Trophoblast cell (in vitro differentiated cells and primary cell): ENCODE measurements at regions not wholly inside any gene's neighbourhood (a gene's known extent, or its start where the extent isn't known, plus 50 kb on each side); places are given as distances from the start of the nearest gene placed in this dataset.

Source experiments
- DNase-seq, 2 donors: peaks; one replicate each; pipeline ENCODE4 v3.0.0-alpha.2; 2016
- H2AFZ ChIP-seq: 2 replicates; pipeline ENCODE4 v1.6.1; 2013; ENCODE audit warnings: low read length, moderate library complexity, mild to moderate bottlenecking; ENCODE audit not compliant: insufficient read depth, poor library complexity
- H2AK5ac ChIP-seq: 2 replicates; pipeline ENCODE4 v1.6.1; 2013; ENCODE audit warnings: mild to moderate bottlenecking, low read length
- H2BK120ac ChIP-seq: 2 replicates; pipeline ENCODE4 v1.6.1; 2013; ENCODE audit warnings: low read length, mild to moderate bottlenecking, moderate library complexity; ENCODE audit not compliant: insufficient read depth, poor library complexity
- H2BK12ac ChIP-seq: 2 replicates; pipeline ENCODE4 v1.6.1; 2013; ENCODE audit warnings: mild to moderate bottlenecking, low read length, moderate library complexity
- H2BK5ac ChIP-seq: 2 replicates; pipeline ENCODE4 v1.6.1; 2013; ENCODE audit warnings: low read length, low read depth, moderate library complexity, mild to moderate bottlenecking; ENCODE audit not compliant: poor library complexity
- H3K14ac ChIP-seq: 2 replicates; pipeline ENCODE4 v1.6.1; 2013; ENCODE audit warnings: mild to moderate bottlenecking, low read length
- H3K18ac ChIP-seq: 2 replicates; pipeline ENCODE4 v1.6.1; 2013; ENCODE audit warnings: mild to moderate bottlenecking, low read length
- H3K23ac ChIP-seq: 2 replicates; pipeline ENCODE4 v1.6.1; 2013; ENCODE audit warnings: low read length
- H3K27ac ChIP-seq: 2 replicates; pipeline ENCODE4 v1.5.1; 2013; ENCODE audit warnings: low read depth, mild to moderate bottlenecking, inconsistent platforms, low read length, moderate library complexity
- H3K27me3 ChIP-seq: 2 replicates; pipeline ENCODE4 v1.6.1; 2013; ENCODE audit warnings: inconsistent platforms, mild to moderate bottlenecking, low read length, moderate library complexity; ENCODE audit not compliant: insufficient read depth
- H3K36me3 ChIP-seq, 2 experiments: 1 replicate in 1 of 2; 2 replicates in 1 of 2; pipeline ENCODE4 v1.6.1; 2013; ENCODE audit warnings: low read length in 2 of 2, mild to moderate bottlenecking in 2 of 2, moderate library complexity in 1 of 2; ENCODE audit not compliant: insufficient read depth in 2 of 2, control insufficient read depth in 1 of 2
- H3K4ac ChIP-seq: 2 replicates; pipeline ENCODE4 v1.6.1; 2013; ENCODE audit warnings: low read depth, mild to moderate bottlenecking, low read length, moderate library complexity
- H3K4me1 ChIP-seq, 2 experiments: 1 replicate in 1 of 2; 2 replicates in 1 of 2; pipeline ENCODE4 v1.6.1; 2013; ENCODE audit warnings: low read length in 2 of 2, mild to moderate bottlenecking in 2 of 2, moderate library complexity in 1 of 2; ENCODE audit not compliant: insufficient read depth in 2 of 2, control insufficient read depth in 1 of 2
- H3K4me2 ChIP-seq: 2 replicates; pipeline ENCODE4 v1.6.1; 2013; ENCODE audit warnings: inconsistent platforms, mild to moderate bottlenecking, low read length, moderate library complexity
- H3K4me3 ChIP-seq: 2 replicates; pipeline ENCODE4 v1.5.1; 2013; ENCODE audit warnings: mild to moderate bottlenecking, low read depth, low read length, inconsistent platforms
- H3K79me1 ChIP-seq: one replicate; pipeline ENCODE4 v1.6.1; 2013; ENCODE audit warnings: low read length
- H3K79me2 ChIP-seq: 2 replicates; pipeline ENCODE4 v1.6.1; 2013; ENCODE audit warnings: low read length, mild to moderate bottlenecking; ENCODE audit not compliant: control insufficient read depth, insufficient read depth, poor library complexity
- H3K9ac ChIP-seq: 2 replicates; pipeline ENCODE4 v1.6.1; 2013; ENCODE audit warnings: mild to moderate bottlenecking, low read length
- H3K9me3 ChIP-seq: 2 replicates; pipeline ENCODE4 v1.6.1; 2013; ENCODE audit warnings: low read depth, mild to moderate bottlenecking, control low read depth, inconsistent platforms, low read length; ENCODE audit not compliant: insufficient read depth
- H4K12ac ChIP-seq: 2 replicates; pipeline ENCODE4 v1.6.1; 2013; ENCODE audit warnings: low read depth, mild to moderate bottlenecking, low read length, moderate library complexity
- H4K8ac ChIP-seq: 2 replicates; pipeline ENCODE4 v1.6.1; 2013; ENCODE audit warnings: low read depth, mild to moderate bottlenecking, low read length, moderate library complexity
- H4K91ac ChIP-seq: one replicate; pipeline ENCODE4 v1.6.1; 2013; ENCODE audit warnings: low read depth, mild to moderate bottlenecking, low read length, moderate library complexity
- WGBS: extraction: QIAGEN DNeasy Blood & Tissue Kit; methylation state at CpG from one replicate; pipeline ENCODE4 v1.1.7; 2013; ENCODE audit warnings: missing lambda C conversion rate; ENCODE audit not compliant: insufficient read length, insufficient coverage; ENCODE audit errors: extremely low coverage; 5-methylcytosine and 5-hydroxymethylcytosine counted together

DNA sequence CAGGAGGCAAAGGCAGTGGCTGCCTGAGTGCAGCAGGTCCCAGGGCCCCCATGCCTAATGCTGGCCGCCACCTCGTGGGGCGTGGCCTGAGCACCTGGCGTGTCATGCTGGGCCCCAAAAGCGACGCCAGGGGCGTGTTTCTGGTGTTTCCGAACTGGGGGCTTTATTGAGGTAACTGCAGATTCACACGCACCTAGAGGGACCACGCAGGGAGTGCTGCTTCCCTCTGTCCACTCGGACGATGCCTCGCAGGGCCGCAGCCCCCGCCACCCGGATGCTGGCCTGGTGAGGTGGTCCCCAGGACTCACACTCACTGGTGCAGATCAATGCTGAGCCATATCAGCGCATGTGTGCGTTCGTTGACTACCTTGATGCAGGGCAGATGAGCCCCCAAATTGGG lies 736.2 kb downstream of the BRD1 start:
- H2BK5ac ChIP-seq = no peak overlapping the region
- H3K79me1 ChIP-seq = no peaks in the 10 kb centered on the region
- no peak overlapping the region for H4K12ac ChIP-seq
- H2BK12ac ChIP-seq = no peak overlapping the region
- H3K27ac ChIP-seq = no peak overlapping the region
- H2AK5ac ChIP-seq = no peak overlapping the region
- no peak overlapping the region for H3K4me2 ChIP-seq
- H4K91ac ChIP-seq = no peak overlapping the region
- H3K79me2 ChIP-seq = no peaks in the 10 kb centered on the region
- no peak overlapping the region for H4K8ac ChIP-seq
- H3K9me3 ChIP-seq = peaks cover 9% of the 10 kb centered on the region
- no peak overlapping the region for H3K18ac ChIP-seq
- no peak for DNase-seq
- peak overlapping the region; percentile 39 for H3K4me3 ChIP-seq
- no peak overlapping the region for H2BK120ac ChIP-seq
- no peaks in the 10 kb centered on the region for H3K4me1 ChIP-seq
- H3K9ac ChIP-seq = no peak overlapping the region
- no CpG with 5 or more reads among the region's 19 CpGs for WGBS
- no peak overlapping the region for H3K23ac ChIP-seq
- H3K14ac ChIP-seq = no peak overlapping the region
- no peak overlapping the region for H2AFZ ChIP-seq
- H3K27me3 ChIP-seq = no peaks in the 10 kb centered on the region
- H3K36me3 ChIP-seq = no peaks in the 10 kb centered on the region
- no peak overlapping the region for H3K4ac ChIP-seq

DNA sequence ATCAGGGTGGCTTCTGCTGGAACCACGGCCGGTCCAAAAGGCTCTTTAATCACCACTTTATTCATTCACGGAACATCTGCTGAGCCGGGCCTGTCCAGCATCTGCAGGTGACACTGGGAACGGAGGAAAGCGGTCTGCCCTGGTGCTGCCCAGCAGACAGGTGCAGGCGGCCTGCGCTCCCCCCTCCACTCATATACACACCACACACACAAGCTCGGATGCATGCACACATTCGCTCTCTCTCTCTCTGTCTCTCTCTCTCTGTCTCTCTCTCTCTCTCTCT lies 736.9 kb downstream of the BRD1 start:
- DNase-seq = no peak
- no peaks in the 10 kb centered on the region for H3K36me3 ChIP-seq
- no peaks in the 10 kb centered on the region for H3K79me1 ChIP-seq
- no peak overlapping the region for H2AFZ ChIP-seq
- no peak overlapping the region for H3K27ac ChIP-seq
- no peak overlapping the region for H3K4ac ChIP-seq
- no peak overlapping the region for H3K9ac ChIP-seq
- H2BK12ac ChIP-seq = no peak overlapping the region
- H3K27me3 ChIP-seq = no peaks in the 10 kb centered on the region
- H3K18ac ChIP-seq = no peak overlapping the region
- no peak overlapping the region for H2BK5ac ChIP-seq
- H3K4me1 ChIP-seq = no peaks in the 10 kb centered on the region
- no peak overlapping the region for H4K91ac ChIP-seq
- no peaks in the 10 kb centered on the region for H3K79me2 ChIP-seq
- H2BK120ac ChIP-seq = no peak overlapping the region
- no peak overlapping the region for H2AK5ac ChIP-seq
- no peak overlapping the region for H4K8ac ChIP-seq
- H3K9me3 ChIP-seq = peaks cover 4% of the 10 kb centered on the region
- no peak overlapping the region for H3K4me2 ChIP-seq
- H3K14ac ChIP-seq = no peak overlapping the region
- H3K4me3 ChIP-seq = no peak overlapping the region
- H4K12ac ChIP-seq = no peak overlapping the region
- WGBS = no CpG with 5 or more reads among the region's 10 CpGs
- no peak overlapping the region for H3K23ac ChIP-seq

DNA sequence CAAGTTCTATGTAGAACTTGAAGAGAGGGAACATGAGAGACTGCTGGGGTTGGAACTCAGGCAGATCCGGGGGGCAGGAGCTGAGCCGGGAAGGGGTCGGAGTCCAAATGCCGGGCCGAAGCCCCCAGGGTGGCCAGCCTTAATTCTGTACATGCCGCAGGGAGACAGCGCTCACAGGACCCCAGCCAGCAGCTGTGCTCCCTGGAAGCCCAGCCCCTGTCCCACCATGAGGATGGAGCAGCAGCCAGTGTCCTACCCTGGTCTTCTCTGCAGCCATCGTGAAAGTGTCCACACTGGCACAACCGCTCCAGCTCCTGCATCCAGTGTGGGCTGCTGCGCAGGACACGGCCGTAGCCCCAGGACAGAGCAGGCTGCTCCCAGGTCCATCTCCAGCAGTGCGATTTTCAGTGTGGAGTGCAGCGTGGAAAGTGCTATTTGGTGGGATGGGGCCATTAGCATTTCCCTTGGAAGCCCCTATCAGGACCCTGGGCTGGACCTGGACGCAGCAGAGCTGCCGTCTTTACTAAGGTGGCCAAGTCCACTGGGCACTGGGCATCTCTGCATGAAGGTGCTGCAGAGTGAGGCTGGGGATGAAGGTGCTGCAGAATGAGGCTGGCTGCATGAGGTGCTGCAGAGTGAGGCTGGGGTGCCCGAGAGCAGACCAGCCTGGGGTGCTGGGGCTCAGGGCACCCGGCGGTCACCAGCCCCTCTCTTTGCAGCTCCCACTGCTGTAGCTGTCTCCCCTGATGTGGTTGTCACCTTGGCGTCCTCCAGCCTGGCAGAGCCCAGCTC lies 737.4 kb downstream of the BRD1 start:
- H3K27me3 ChIP-seq = no peaks in the 10 kb centered on the region
- no peak overlapping the region for H3K4ac ChIP-seq
- no peaks in the 10 kb centered on the region for H3K36me3 ChIP-seq
- no peaks in the 10 kb centered on the region for H3K79me1 ChIP-seq
- H3K79me2 ChIP-seq = no peaks in the 10 kb centered on the region
- no peak overlapping the region for H4K12ac ChIP-seq
- no peak overlapping the region for H3K18ac ChIP-seq
- H2BK5ac ChIP-seq = no peak overlapping the region
- no peak overlapping the region for H4K8ac ChIP-seq
- H3K14ac ChIP-seq = no peak overlapping the region
- H2BK12ac ChIP-seq = no peak overlapping the region
- no peaks in the 10 kb centered on the region for H3K4me1 ChIP-seq
- H3K9ac ChIP-seq = no peak overlapping the region
- H3K9me3 ChIP-seq = peaks cover 4% of the 10 kb centered on the region
- H3K4me2 ChIP-seq = no peak overlapping the region
- no peak overlapping the region for H2BK120ac ChIP-seq
- no peak overlapping the region for H2AK5ac ChIP-seq
- H3K23ac ChIP-seq = no peak overlapping the region
- no peak for DNase-seq
- H4K91ac ChIP-seq = no peak overlapping the region
- H3K4me3 ChIP-seq = no peak overlapping the region
- no CpG with 5 or more reads among the region's 20 CpGs for WGBS
- H2AFZ ChIP-seq = no peak overlapping the region
- H3K27ac ChIP-seq = no peak overlapping the region

DNA sequence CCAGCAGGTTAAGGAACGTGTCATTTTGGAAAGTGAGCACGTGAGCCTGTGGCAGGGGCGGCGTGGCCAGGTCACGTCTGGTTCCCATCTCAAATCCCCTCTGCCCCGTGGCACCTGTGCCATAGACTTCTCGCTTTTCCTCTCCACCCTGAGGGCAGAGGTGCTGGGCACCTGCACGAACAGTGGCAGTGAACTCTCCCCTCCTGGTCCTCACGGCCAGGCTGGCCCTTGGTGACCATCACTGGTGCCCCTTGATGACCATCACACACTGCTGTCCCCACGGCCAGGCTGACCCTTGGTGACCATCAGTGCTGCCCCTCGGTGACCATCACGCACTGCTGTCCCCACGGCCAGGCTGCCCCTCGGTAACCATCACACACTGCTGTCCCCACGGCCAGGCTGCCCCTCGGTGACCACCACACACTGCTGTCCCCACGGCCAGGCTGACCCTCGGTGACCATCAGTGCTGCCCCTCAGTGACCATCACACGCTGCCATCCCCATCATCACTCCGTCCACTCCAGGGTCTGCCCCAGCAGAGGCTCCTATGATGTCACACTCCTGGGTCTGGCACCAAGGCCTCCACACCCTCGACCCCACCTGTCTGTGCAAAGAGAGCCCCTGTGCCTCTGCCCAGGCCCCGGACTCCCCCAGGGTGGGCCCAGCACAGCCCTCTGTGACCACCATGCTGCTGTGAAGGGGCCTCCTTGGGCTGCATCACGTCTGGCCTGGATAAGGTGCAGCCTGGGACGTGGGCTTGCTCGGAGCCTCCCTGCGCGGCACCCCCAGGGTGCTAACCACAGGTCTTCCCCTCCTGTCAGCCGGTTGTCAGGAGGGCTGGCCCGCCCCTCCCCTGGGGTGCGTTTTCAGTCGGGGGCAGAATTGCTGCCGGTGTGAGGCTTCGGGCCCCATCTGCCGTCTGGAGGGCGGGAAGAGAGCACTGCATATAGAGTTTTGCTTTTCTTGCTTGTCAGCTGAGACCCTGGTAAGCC lies 738.6 kb downstream of the BRD1 start:
- no peak overlapping the region for H2AFZ ChIP-seq
- H4K91ac ChIP-seq = no peak overlapping the region
- H2BK120ac ChIP-seq = no peak overlapping the region
- H4K12ac ChIP-seq = no peak overlapping the region
- peaks cover 4% of the 10 kb centered on the region for H3K9me3 ChIP-seq
- H3K14ac ChIP-seq = no peak overlapping the region
- H3K4me2 ChIP-seq = no peak overlapping the region
- H3K23ac ChIP-seq = no peak overlapping the region
- no peak overlapping the region for H2BK12ac ChIP-seq
- no CpG with 5 or more reads among the region's 35 CpGs for WGBS
- H3K4me1 ChIP-seq = peaks cover 0 to 2% of the 10 kb centered on the region in 2 experiments
- H3K27ac ChIP-seq = no peak overlapping the region
- no peak for DNase-seq
- H3K79me1 ChIP-seq = no peaks in the 10 kb centered on the region
- H3K79me2 ChIP-seq = no peaks in the 10 kb centered on the region
- H2BK5ac ChIP-seq = no peak overlapping the region
- no peaks in the 10 kb centered on the region for H3K27me3 ChIP-seq
- no peak overlapping the region for H3K4ac ChIP-seq
- no peak overlapping the region for H3K9ac ChIP-seq
- no peak overlapping the region for H3K4me3 ChIP-seq
- H2AK5ac ChIP-seq = no peak overlapping the region
- H4K8ac ChIP-seq = no peak overlapping the region
- no peak overlapping the region for H3K18ac ChIP-seq
- no peaks in the 10 kb centered on the region for H3K36me3 ChIP-seq
